Uterus (tissue), 3 donors: ENCODE measurements at regions not wholly inside any gene's neighbourhood (a gene's known extent, or its start where the extent isn't known, plus 50 kb on each side); places are given as distances from the start of the nearest gene placed in this dataset.
A peak's percentile ranks its signal among the peaks of the same experiment; 100 is the strongest.

ENCODE experiments used
- DNase-seq, 2 donors: peaks; one replicate each; pipeline ENCODE4 v3.0.0-alpha.2; 2019 to 2020
- H3K27ac ChIP-seq, 2 donors: fragments of 200-600 bp; sonication (generic); 1 replicate in 1 of 2; 2 replicates in 1 of 2; pipeline ENCODE4 v1.5.1; 2016 to 2018
- H3K27me3 ChIP-seq, 2 donors: fragments of 200-600 bp; sonication (generic); one replicate each; pipeline ENCODE4 v1.5.1; 2018 to 2019; ENCODE audit warnings: control low read depth in 1 of 2
- H3K36me3 ChIP-seq, 2 donors: fragments of 200-600 bp; sonication (generic); one replicate each; pipeline ENCODE4 v1.5.1; 2019; ENCODE audit warnings: control low read depth in 1 of 2
- H3K4me1 ChIP-seq, 2 donors: fragments of 200-600 bp; sonication (generic); one replicate each; pipeline ENCODE4 v1.5.1; 2018 to 2019; ENCODE audit warnings: control low read depth in 1 of 2
- H3K4me3 ChIP-seq, 2 donors: fragments of 200-600 bp; sonication (generic); 1 replicate in 1 of 2; 2 replicates in 1 of 2; pipeline ENCODE4 v1.5.1; 2018 to 2019; ENCODE audit warnings: mild to moderate bottlenecking in 1 of 2
- H3K9me3 ChIP-seq, 2 donors: fragments of 200-600 bp; sonication (generic); one replicate each; pipeline ENCODE4 v1.5.1; 2019; ENCODE audit warnings: control low read depth in 1 of 2
- CTCF ChIP-seq, 4 experiments: fragments of 200-600 bp in 2 of 4; fragments of 450-650 bp in 2 of 4; sonication (generic) in 2 of 4; IDR thresholded peaks; one replicate each; pipeline ENCODE4 v1.5.1; 2016 to 2019; ENCODE audit warnings: antibody characterized with exemption in 4 of 4, mild to moderate bottlenecking in 2 of 4, moderate library complexity in 1 of 4
- POLR2A ChIP-seq, 2 donors: fragments of 450-650 bp; IDR thresholded peaks; one replicate each; pipeline ENCODE4 v1.6.1; 2016; ENCODE audit warnings: antibody characterized with exemption in 2 of 2, mild to moderate bottlenecking in 1 of 2, moderate library complexity in 1 of 2
- intact Hi-C: fragments of 100-400 bp; cut with DNase I; formaldehyde crosslinking; loops from one replicate; pipeline ENCODE4 v1.15.1; 2023; ENCODE audit warnings: low total_unique reads
- donor health status: DM: yes; HTN: yes; CAD: no.

GRCh38 chr6:22412994-22413393 lies 116.2 kb upstream of the PRL start:
- Histone ChIP-seq H3K36me3 (no peaks in the 10 kb centered on the region), H3K4me1 (no peaks in the 10 kb centered on the region), H3K27ac (peak overlapping the region; percentile 16 to 57), H3K27me3 (no peaks in the 10 kb centered on the region), H3K9me3 (no peaks in the 10 kb centered on the region), H3K4me3 (no peak overlapping the region)
- intact Hi-C loops: no loop called here
- TF ChIP-seq POLR2A (IDR thresholded peaks at IDR 0.05) (no peak), CTCF (IDR thresholded peaks at IDR 0.05) (no peak)
- DNase-seq: no peak

GRCh38 chr6:22413681-22414311 lies 117.0 kb upstream of the PRL start:
- Histone ChIP-seq H3K4me1 (no peaks in the 10 kb centered on the region), H3K27ac (peak overlapping the region in 1 of 2 donors; percentile 13), H3K36me3 (no peaks in the 10 kb centered on the region), H3K27me3 (no peaks in the 10 kb centered on the region), H3K4me3 (no peak overlapping the region), H3K9me3 (no peaks in the 10 kb centered on the region)
- no peak for DNase-seq
- intact Hi-C loops: no loop called here
- TF ChIP-seq POLR2A (IDR thresholded peaks at IDR 0.05): no peak
- no peak for TF ChIP-seq CTCF (IDR thresholded peaks at IDR 0.05)

- Histone ChIP-seq H3K36me3 (no peaks in the 10 kb centered on the region), H3K4me3 (no peak overlapping the region), H3K9me3 (no peaks in the 10 kb centered on the region), H3K27me3 (no peaks in the 10 kb centered on the region), H3K4me1 (no peaks in the 10 kb centered on the region), H3K27ac (peak overlapping the region in 1 of 2 donors; percentile 11)
- no peak for DNase-seq
- intact Hi-C loops: no loop called here
- no peak for TF ChIP-seq CTCF (IDR thresholded peaks at IDR 0.05)
- no peak for TF ChIP-seq POLR2A (IDR thresholded peaks at IDR 0.05)
Measured at GRCh38 chr6:22418714-22419113, 121.9 kb upstream of the PRL start.

GRCh38 chr6:22421198-22421597 lies 124.4 kb upstream of the PRL start:
- no peaks in the 10 kb centered on the region for H3K4me1 ChIP-seq
- H3K36me3 ChIP-seq: no peaks in the 10 kb centered on the region
- H3K27me3 ChIP-seq: no peaks in the 10 kb centered on the region
- no peak overlapping the region for H3K4me3 ChIP-seq
- DNase-seq: no peak
- TF ChIP-seq POLR2A (IDR thresholded peaks at IDR 0.05) (no peak), CTCF (IDR thresholded peaks at IDR 0.05) (no peak)
- H3K9me3 ChIP-seq: no peaks in the 10 kb centered on the region
- intact Hi-C loops: no loop called here
- H3K27ac ChIP-seq: no peak overlapping the region

- TF ChIP-seq POLR2A (IDR thresholded peaks at IDR 0.05) (no peak), CTCF (IDR thresholded peaks at IDR 0.05) (no peak)
- no peaks in the 10 kb centered on the region for H3K9me3 ChIP-seq
- intact Hi-C loops: no loop called here
- no peaks in the 10 kb centered on the region for H3K36me3 ChIP-seq
- no peaks in the 10 kb centered on the region for H3K4me1 ChIP-seq
- no peak overlapping the region for H3K4me3 ChIP-seq
- no peak for DNase-seq
- H3K27ac ChIP-seq: no peak overlapping the region
- no peaks in the 10 kb centered on the region for H3K27me3 ChIP-seq
Measured at GRCh38 chr6:22424196-22424595, 127.4 kb upstream of the PRL start.
